Fibroblast of skin of left biceps (primary cell): ENCODE measurements at regions not wholly inside any gene's neighbourhood (a gene's known extent, or its start where the extent isn't known, plus 50 kb on each side); places are given as distances from the start of the nearest gene placed in this dataset.
"Not testable (repeated sequence)": the region's sequence is repeated elsewhere in the genome, so short reads cannot be mapped to it uniquely, and the experiment has no call there.

ENCODE experiments used
- DNase-seq, 2 experiments: peaks; one replicate each; pipeline ENCODE4 v3.0.0-alpha.2; 2013; ENCODE audit warnings: low read depth in 2 of 2

DNA sequence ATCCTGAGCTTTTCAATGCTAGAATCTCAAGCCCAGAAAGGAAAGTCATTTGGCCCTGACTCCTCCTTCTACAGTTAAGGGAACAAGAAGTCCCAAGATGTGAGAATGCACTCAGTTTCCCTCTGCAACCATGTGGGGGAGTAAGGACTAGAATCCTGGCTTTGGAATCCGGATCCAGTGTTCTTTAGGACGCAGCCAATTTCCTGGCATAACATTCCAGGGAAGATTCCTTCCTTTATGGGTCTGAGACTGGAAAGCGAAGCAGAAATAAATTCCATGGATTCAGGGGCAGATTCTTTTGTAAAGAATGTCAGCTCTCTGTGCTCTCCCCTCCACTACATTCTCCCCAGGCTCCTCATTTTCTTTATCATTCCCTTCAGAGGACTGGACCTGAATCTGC, 151.8 kb upstream of the SOX14 start:
- no peak for DNase-seq

DNA sequence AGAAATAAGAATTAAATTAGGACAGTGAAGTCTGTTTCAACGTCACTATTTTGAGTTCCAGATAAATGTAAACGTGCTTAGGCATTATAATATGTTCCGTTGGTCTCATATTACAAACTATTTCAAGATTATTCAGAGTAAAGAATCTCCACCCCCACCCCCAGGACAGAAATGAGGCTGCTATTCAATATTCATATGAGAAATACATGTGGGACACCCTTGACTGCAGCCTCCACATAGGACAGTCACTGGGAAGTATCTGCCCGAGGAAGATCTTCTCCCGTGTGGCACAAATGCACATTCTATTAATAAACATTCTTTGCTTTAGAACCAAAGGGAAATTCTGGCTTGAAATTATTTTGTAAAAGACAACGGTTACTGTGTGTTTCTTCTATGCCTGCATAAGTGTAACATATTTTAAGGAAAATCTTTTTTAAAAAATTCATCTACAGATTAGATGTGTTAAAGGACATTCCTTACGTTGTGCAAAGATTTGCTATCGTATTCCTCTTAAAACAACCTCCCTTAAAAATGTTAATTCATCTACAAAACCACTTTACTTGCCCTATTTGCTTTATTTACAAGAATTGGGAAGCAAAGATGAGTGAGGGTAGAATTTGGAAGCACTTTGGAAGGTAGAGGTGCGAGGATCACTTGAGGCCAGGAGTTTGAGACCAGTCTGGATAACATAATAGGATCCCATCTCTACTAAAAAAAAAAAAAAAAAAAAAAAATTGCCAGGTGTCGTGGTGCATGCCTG, 148.3 kb upstream of the SOX14 start:
- no peak for DNase-seq

DNA sequence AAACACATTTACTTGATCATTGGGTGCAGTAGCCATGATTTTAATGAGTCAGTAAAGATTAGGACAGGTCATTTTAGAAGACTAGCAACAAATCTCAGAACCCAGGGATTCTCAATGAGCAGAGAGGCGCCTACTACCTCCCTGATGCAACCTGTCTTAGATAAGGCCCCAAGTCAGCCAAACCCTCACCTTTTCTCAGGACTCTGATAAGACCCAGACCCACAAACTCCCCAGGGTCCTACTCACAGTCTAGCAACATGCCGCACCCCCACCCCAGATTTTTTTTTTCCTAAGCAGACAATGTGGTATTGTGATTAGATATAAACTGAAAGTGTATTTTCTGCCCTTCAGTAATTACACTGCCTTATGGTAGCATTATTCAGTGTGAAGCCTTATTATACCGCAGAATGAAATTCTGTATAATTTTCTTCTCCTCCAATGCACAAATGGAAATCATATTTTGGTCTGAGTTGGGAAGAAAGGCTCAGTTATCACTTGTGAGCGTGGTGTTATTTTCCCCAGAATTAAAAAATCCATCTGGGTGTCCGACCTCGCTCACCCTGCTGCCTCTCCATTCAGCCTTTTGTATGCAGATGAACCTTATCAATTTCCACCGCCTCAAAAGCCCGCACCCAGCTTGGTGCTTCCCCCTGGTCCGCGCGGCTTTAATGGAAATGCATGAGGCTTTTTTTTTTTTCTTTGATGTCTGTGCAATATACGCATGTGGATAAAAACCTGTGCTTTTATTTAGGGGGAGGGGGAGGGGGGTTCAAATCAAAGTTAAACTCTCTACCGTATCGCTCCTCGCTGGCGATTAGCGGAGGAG, 122.0 kb upstream of the SOX14 start:
- DNase-seq, result no peak

DNA sequence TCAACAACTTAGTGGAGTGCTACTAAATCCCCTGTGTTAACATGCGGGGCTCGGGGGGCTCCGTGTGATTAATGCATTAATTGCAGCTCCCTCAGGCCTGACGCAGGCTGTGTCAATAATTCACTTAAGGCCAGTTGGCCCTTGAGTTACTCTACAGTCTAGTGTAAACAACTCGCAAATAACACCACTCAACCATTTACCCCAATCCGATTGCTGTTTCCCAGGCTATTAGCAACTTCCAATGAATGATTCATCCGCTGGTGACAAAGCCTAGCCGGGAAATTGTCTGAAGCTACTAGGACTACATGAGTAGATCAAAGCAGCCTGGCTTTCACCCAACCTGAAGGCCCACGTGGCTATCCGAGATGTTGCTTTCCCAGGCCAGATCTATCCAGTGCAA, 121.3 kb upstream of the SOX14 start:
- no peak for DNase-seq

- DNase-seq, result no peak
These were observed 116.9 kb upstream of the SOX14 start for GRCh38 chr3:137647179-137647578.

DNA sequence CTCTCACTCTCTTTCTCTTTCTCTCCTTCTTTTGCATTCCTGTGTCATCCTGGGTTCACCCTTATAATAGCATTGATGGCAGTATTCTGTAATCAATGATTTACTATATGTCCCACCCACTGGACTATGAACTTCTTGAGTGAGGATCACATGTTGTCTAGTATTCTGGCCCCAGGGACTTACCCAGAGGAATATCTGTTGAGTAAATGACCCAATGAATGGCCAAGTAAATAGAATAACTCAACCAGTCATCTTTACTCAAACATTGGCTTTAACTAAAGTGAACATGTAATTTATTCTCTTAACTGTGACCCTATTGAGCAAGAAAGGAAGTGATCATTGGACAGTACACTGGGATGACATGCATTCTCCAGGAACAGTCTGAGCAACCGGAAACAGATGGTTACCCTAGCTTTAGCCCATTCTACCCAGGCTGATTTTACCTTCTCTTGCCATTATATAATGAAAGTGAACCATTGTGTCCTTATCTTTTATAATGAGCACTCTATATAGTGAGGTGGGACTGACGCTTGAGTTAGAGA, 94.5 kb upstream of the SOX14 start:
- DNase-seq, result no peak

DNA sequence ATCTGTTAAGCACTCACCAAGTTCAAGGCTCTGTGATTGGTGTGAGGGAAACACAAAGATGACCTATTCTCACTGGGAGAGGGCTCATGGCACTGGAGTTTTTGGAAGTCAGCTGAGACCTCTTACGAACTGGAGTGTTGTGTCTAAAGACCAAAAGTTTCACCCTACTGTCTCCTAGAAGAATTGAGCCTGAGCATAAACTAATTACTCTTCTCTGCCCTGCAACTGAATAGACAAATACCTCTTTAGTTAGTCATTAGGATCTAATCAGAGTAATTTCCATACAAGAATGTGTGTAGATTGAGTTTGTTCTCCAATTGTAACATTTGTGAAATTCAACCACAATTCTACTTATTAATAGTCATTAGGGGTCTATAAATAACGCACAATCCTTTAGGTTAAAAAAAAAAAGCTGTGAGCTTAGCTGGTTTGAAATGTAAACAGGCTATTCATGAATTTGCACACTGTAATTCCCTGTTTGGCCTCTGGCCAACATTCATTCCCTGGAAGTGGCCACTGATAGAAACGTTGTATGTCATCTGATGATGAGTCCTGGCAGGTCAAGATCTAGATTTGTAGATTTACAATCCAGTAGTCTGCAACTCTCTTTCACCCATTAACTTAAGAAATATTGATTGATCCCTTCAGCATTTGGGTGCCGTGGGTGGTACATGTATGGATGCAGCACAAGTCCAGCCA, 76.8 kb upstream of the SOX14 start:
- DNase-seq, result no peak

DNA sequence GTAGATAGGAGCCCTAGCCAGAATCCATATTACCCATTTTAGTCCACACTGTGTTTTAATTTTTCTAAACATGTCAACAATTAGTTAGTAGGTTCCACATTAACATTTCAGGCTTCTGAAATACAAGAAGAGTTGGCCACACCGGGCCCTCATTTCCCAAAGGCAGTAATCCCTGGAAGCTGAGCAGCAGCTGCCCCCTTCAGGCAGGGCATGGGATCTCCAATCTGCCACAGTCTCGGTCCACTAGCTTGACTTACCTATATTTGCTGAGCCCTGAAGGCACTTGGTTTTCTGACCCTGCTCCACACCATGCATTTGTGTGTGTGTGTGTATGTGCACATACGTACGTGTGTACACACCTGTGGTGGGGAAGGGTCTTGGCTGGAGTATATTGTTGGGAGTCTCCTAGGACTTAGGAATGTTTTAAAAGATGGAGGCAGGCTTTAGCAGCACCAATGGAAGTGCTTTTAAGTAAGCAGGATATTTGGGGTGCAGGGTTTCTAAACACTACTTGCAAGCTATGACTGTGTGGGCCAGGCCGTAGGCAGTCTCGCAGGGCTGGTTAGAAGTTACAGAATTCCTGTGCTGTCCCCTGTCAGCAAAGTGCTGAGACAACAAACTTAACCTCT, 71.2 kb upstream of the SOX14 start:
- no peak for DNase-seq

GRCh38 chr3:137693791-137694190, 70.3 kb upstream of the SOX14 start:
- DNase-seq, result no peak

- DNase-seq, result no peak
These were observed 69.3 kb upstream of the SOX14 start for GRCh38 chr3:137694836-137695235.

DNA sequence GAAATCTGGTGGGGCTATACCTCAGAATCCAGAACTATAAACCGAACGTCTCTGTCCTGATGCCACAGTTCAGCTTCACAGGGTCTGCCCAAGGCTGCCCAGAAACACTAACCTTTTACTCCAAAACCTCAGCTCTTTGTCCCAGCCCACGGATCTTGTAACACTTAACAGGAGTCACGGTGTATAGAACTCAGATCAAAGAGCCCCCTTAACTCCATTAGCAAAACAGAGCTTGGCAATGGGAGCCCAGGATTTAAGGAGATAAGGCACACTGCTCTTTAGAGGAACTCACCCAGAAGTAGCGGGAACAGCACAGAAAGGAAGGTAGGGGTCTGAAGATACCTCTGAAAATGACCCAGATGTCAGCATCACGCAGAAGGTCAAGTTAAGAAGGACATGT, 68.8 kb upstream of the SOX14 start:
- DNase-seq, result no peak

GRCh38 chr3:137709011-137709601, 55.0 kb upstream of the SOX14 start:
- no peak for DNase-seq

DNA sequence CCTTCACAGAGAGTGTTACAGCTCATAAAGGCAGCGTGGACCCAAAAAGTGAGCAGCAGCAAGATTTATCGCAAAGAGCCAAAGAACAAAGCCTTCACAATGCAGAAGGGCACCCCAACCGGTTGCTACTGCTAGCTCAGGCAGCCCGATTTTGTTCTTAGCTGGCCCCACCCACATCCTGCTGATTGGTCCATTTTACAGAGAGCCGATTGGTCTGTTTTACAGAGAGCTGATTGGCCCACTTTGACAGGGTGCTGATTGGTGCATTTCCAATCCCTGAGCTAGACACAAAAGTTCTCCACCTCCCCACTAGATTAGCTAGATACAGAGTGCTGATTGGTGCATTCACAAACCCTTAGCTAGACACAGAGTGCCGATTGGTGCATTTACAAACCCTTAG, 50.1 kb upstream of the SOX14 start:
- DNase-seq, result not testable (repeated sequence)
